H1 (cell line): ENCODE measurements at regions not wholly inside any gene's neighbourhood (a gene's known extent, or its start where the extent isn't known, plus 50 kb on each side); places are given as distances from the start of the nearest gene placed in this dataset.

Experiments
- CTCF ChIA-PET: fragments of 300-600 bp; sonication (Branson Sonifier 250); formaldehyde crosslinking; loops from one replicate; lab custom pipeline; 2021; ENCODE audit not compliant: partially characterized antibody; lab: Charles Lee
- POLR2A ChIA-PET: fragments of 300-600 bp; sonication (Branson Sonifier 250); formaldehyde crosslinking; loops from one replicate; lab custom pipeline; 2021; ENCODE audit warnings: inconsistent platforms; ENCODE audit not compliant: partially characterized antibody; lab: Charles Lee
- DNase-seq, 2 experiments: peaks; one replicate each; pipeline versions ENCODE4 v3.0.0 to v3.0.0-alpha.2; 2010 to 2022; ENCODE audit warnings: low spot score in 2 of 2, low read depth in 1 of 2, mixed read lengths in 1 of 2
- FAIRE-seq: peaks from 2 replicates; lab custom pipeline; 2011; peaks lifted over from hg19 to GRCh38; lab: Jason Lieb, UNC
- H2AFZ ChIP-seq: 2 replicates; pipeline ENCODE4 v1.8.1; 2012; ENCODE audit warnings: low read length, inconsistent platforms
- H2AK5ac ChIP-seq: 2 replicates; pipeline ENCODE4 v1.6.1; 2013; ENCODE audit warnings: low read depth, low read length
- H2BK120ac ChIP-seq: replicated peaks from 2 replicates; pipeline ENCODE3; 2013; ENCODE audit warnings: low read depth, low read length, inconsistent platforms
- H2BK12ac ChIP-seq: 2 replicates; pipeline ENCODE4 v1.6.1; 2013; ENCODE audit warnings: low read depth, low read length
- H2BK15ac ChIP-seq: 2 replicates; pipeline ENCODE4 v1.6.1; 2013; ENCODE audit warnings: low read length
- H2BK20ac ChIP-seq: 2 replicates; pipeline ENCODE4 v1.6.1; 2013; ENCODE audit warnings: low read length
- H2BK5ac ChIP-seq: 2 replicates; pipeline ENCODE4 v1.6.1; 2013; ENCODE audit warnings: low read depth, low read length
- H3K14ac ChIP-seq: 2 replicates; pipeline ENCODE4 v1.6.1; 2013; ENCODE audit warnings: inconsistent platforms; ENCODE audit not compliant: insufficient read length
- H3K18ac ChIP-seq: 2 replicates; pipeline ENCODE4 v1.6.1; 2013; ENCODE audit warnings: low read length; ENCODE audit errors: extremely low read depth
- H3K23ac ChIP-seq: 2 replicates; pipeline ENCODE4 v1.6.1; 2013; ENCODE audit warnings: inconsistent platforms; ENCODE audit not compliant: insufficient read length
- H3K23me2 ChIP-seq: 2 replicates; pipeline ENCODE4 v1.6.1; 2013; ENCODE audit warnings: low read depth, low read length
- H3K27ac ChIP-seq: 2 replicates; pipeline ENCODE4 v1.6.1; 2011; ENCODE audit warnings: low read depth, low read length, inconsistent platforms
- H3K27me3 ChIP-seq, 4 experiments: replicated peaks in 1 of 4; 1 replicate in 1 of 4; 2 replicates in 3 of 4; pipeline versions ENCODE4 v1.6.1 to v1.8.1; 2011 to 2013; ENCODE audit warnings: low read length in 3 of 4, mild to moderate bottlenecking in 3 of 4, inconsistent platforms in 2 of 4, mixed read lengths in 2 of 4, moderate library complexity in 1 of 4; ENCODE audit not compliant: control insufficient read depth in 3 of 4, insufficient read depth in 3 of 4; ENCODE audit errors: extremely low read depth in 1 of 4
- H3K36me3 ChIP-seq, 4 experiments: 2 replicates each; pipeline versions ENCODE4 v1.6.1 to v1.8.1; 2011 to 2013; ENCODE audit warnings: mild to moderate bottlenecking in 4 of 4, low read length in 3 of 4, moderate library complexity in 2 of 4, control low read depth in 1 of 4, inconsistent platforms in 1 of 4; ENCODE audit not compliant: insufficient read depth in 4 of 4, control insufficient read depth in 2 of 4
- H3K4ac ChIP-seq: replicated peaks from 2 replicates; pipeline ENCODE3; 2013; ENCODE audit warnings: low read length, low read depth, mixed read lengths, inconsistent platforms; ENCODE audit not compliant: insufficient read length
- H3K4me1 ChIP-seq, 4 experiments: replicated peaks in 1 of 4; 1 replicate in 1 of 4; 2 replicates in 3 of 4; pipeline versions ENCODE4 v1.6.1 to v1.8.1; 2011 to 2013; ENCODE audit warnings: low read length in 3 of 4, inconsistent platforms in 2 of 4, mixed read lengths in 1 of 4; ENCODE audit not compliant: insufficient read depth in 4 of 4, control insufficient read depth in 3 of 4
- H3K4me2 ChIP-seq, 2 experiments: 2 replicates each; pipeline versions ENCODE4 v1.6.1 to v1.8.1; 2011 to 2013; ENCODE audit warnings: low read depth in 2 of 2, low read length in 2 of 2, control low read depth in 1 of 2, inconsistent platforms in 1 of 2, mild to moderate bottlenecking in 1 of 2; ENCODE audit not compliant: insufficient read depth in 1 of 2
- H3K4me3 ChIP-seq, 4 experiments: fragments of 200-600, 300-600 bp in 1 of 4; sonication (generic), shearing (Covaris generic), sonication (Bioruptor Twin) in 1 of 4; 2 replicates each; pipeline versions ENCODE4 v1.5.1 to v1.8.1; 2011 to 2016; ENCODE audit warnings: low read length in 4 of 4, low read depth in 3 of 4, control low read depth in 2 of 4, inconsistent platforms in 2 of 4, mild to moderate bottlenecking in 2 of 4, mixed read lengths in 1 of 4, moderate library complexity in 1 of 4; ENCODE audit not compliant: insufficient read depth in 2 of 4; ENCODE audit errors: extremely low read depth in 1 of 4
- H3K56ac ChIP-seq: replicated peaks from 2 replicates; pipeline ENCODE3; 2013; ENCODE audit warnings: low read depth, mild to moderate bottlenecking, mixed read lengths, low read length, inconsistent platforms; ENCODE audit not compliant: insufficient read length
- H3K79me1 ChIP-seq: 2 replicates; pipeline ENCODE4 v1.6.1; 2013; ENCODE audit warnings: low read depth, low read length, control low read depth
- H3K79me2 ChIP-seq, 2 experiments: 2 replicates each; pipeline versions ENCODE4 v1.6.1 to v1.8.1; 2012 to 2013; ENCODE audit warnings: low read length in 2 of 2, mild to moderate bottlenecking in 2 of 2, inconsistent platforms in 1 of 2; ENCODE audit not compliant: insufficient read depth in 2 of 2, control insufficient read depth in 1 of 2
- H3K9ac ChIP-seq, 4 experiments: replicated peaks in 1 of 4; 1 replicate in 1 of 4; 2 replicates in 3 of 4; pipeline versions ENCODE4 v1.6.1 to v1.8.1; 2011 to 2013; ENCODE audit warnings: low read depth in 3 of 4, low read length in 3 of 4, control low read depth in 2 of 4, mild to moderate bottlenecking in 2 of 4, moderate library complexity in 2 of 4, inconsistent platforms in 1 of 4; ENCODE audit errors: extremely low read depth in 1 of 4
- H3K9me3 ChIP-seq, 2 experiments: 2 replicates each; pipeline versions ENCODE4 v1.6.1 to v1.8.1; 2012 to 2013; ENCODE audit warnings: mild to moderate bottlenecking in 2 of 2, moderate library complexity in 2 of 2, control low read depth in 1 of 2, inconsistent platforms in 1 of 2, low read depth in 1 of 2, low read length in 1 of 2, mixed read lengths in 1 of 2; ENCODE audit not compliant: insufficient read depth in 2 of 2
- H4K20me1 ChIP-seq, 2 experiments: replicated peaks in 1 of 2; 2 replicates each; pipeline versions ENCODE3 to v1.8.1; 2011 to 2013; ENCODE audit warnings: inconsistent platforms in 2 of 2, low read length in 2 of 2, mild to moderate bottlenecking in 1 of 2; ENCODE audit not compliant: insufficient read depth in 2 of 2, control insufficient read depth in 1 of 2
- H4K5ac ChIP-seq: 2 replicates; pipeline ENCODE4 v1.6.1; 2013; ENCODE audit warnings: low read length, low read depth, mixed read lengths, inconsistent platforms; ENCODE audit not compliant: insufficient read length
- H4K8ac ChIP-seq: 2 replicates; pipeline ENCODE4 v1.8.0; 2013; ENCODE audit warnings: mild to moderate bottlenecking, moderate library complexity, low read length, inconsistent platforms; ENCODE audit not compliant: insufficient read depth; ENCODE audit errors: extremely low read depth
- H4K91ac ChIP-seq: replicated peaks from 2 replicates; pipeline ENCODE3; 2013; ENCODE audit warnings: low read length, mixed read lengths, inconsistent platforms; ENCODE audit not compliant: insufficient read length
- ASH2L ChIP-seq: fragments of 200-600, 300-600 bp; sonication (generic); IDR thresholded peaks from one replicate; pipeline ENCODE4 v1.7.1; 2017; ENCODE audit warnings: low read length
- BACH1 ChIP-seq: IDR thresholded peaks from 2 replicates; pipeline ENCODE4 v1.6.1; 2012; ENCODE audit warnings: low read length, improper control_type of control experiment
- CBX5 ChIP-seq: fragments of 300-800, 300-1000 bp; sonication (generic); IDR thresholded peaks from 2 replicates; pipeline ENCODE4 v1.7.1; 2016; ENCODE audit warnings: antibody characterized with exemption, low read length, low read depth
- CBX8 ChIP-seq: fragments of 300-800, 300-1000 bp; sonication (generic); IDR thresholded peaks from 2 replicates; pipeline ENCODE4 v1.7.1; 2016; ENCODE audit warnings: low read depth, low read length, borderline replicate concordance
- CHD2 ChIP-seq: IDR thresholded peaks from 2 replicates; pipeline ENCODE4 v1.6.1; 2012; ENCODE audit warnings: low read length, improper control_type of control experiment
- CREB1 ChIP-seq: IDR thresholded peaks from 2 replicates; pipeline ENCODE4 v1.6.1; 2012; ENCODE audit warnings: inconsistent platforms
- HDAC6 ChIP-seq: IDR thresholded peaks from one replicate; pipeline ENCODE4 v1.7.1; 2012; ENCODE audit warnings: low read depth, mild to moderate bottlenecking, inconsistent platforms, low read length, moderate library complexity
- JUN ChIP-seq: IDR thresholded peaks from 2 replicates; pipeline ENCODE4 v1.6.1; 2011; ENCODE audit warnings: low read depth, mild to moderate bottlenecking, improper control_type of control experiment, low read length
- KDM5A ChIP-seq: fragments of 200-600 bp; IDR thresholded peaks from 2 replicates; pipeline ENCODE4 v1.7.1; 2012; ENCODE audit warnings: mild to moderate bottlenecking, low read length, inconsistent platforms, mixed read lengths
- NANOG ChIP-seq: IDR thresholded peaks from 2 replicates; pipeline ENCODE4 v1.6.1; 2011; ENCODE audit warnings: low read length, low read depth, mild to moderate bottlenecking, inconsistent platforms; ENCODE audit not compliant: insufficient read depth, poor library complexity, severe bottlenecking
- NRF1 ChIP-seq: IDR thresholded peaks from 2 replicates; pipeline ENCODE4 v1.6.1; 2011; ENCODE audit warnings: mild to moderate bottlenecking, low read depth, low read length, improper control_type of control experiment
- POLR2AphosphoS5 ChIP-seq: IDR thresholded peaks from 2 replicates; pipeline ENCODE4 v1.6.1; 2011; ENCODE audit warnings: low read depth, low read length
- SP1 ChIP-seq: IDR thresholded peaks from 2 replicates; pipeline ENCODE4 v1.6.1; 2011; ENCODE audit warnings: low read depth, low read length
- SP2 ChIP-seq: IDR thresholded peaks from 2 replicates; pipeline ENCODE4 v1.6.1; 2012; ENCODE audit warnings: mild to moderate bottlenecking, low read length, inconsistent platforms
- TEAD4 ChIP-seq: IDR thresholded peaks from 2 replicates; pipeline ENCODE4 v1.6.1; 2012; ENCODE audit warnings: low read depth, low read length, inconsistent platforms, mixed read lengths
- TF ChIP-seq, protein P1 (sequence below): IDR thresholded peaks from 2 replicates; pipeline ENCODE4 v1.6.1; 2012; ENCODE audit warnings: inconsistent platforms

- no peak overlapping the region for H4K91ac ChIP-seq
- FAIRE-seq (no peak), DNase-seq (no peak)
- no peaks in the 10 kb centered on the region for H3K27me3 ChIP-seq
- no peak overlapping the region for H3K27ac ChIP-seq
- H3K9me3 ChIP-seq: no peaks in the 10 kb centered on the region; a peak in 1 of 4 replicates
- H4K8ac ChIP-seq: no peak overlapping the region
- no peak overlapping the region for H3K9ac ChIP-seq
- CTCF ChIA-PET: interaction anchor here (0.6 kb wide), 1 partner anchor 758 kb away, joined by 4 read pairs; no protein-coding TSS in a partner anchor
- no peak overlapping the region for H2BK120ac ChIP-seq
- H3K36me3 ChIP-seq: no peaks in the 10 kb centered on the region
- no peak overlapping the region for H3K14ac ChIP-seq
- H3K79me1 ChIP-seq: no peaks in the 10 kb centered on the region
- peak overlapping the region; percentile 58 for H3K4ac ChIP-seq
- H3K79me2 ChIP-seq: no peaks in the 10 kb centered on the region
- no peak for TF ChIP-seq BACH1
- TF ChIP-seq NRF1: no peak
- no peak for TF ChIP-seq JUN
- TF ChIP-seq HDAC6: no peak
- no peak for TF ChIP-seq KDM5A
- TF ChIP-seq, protein P1, sequence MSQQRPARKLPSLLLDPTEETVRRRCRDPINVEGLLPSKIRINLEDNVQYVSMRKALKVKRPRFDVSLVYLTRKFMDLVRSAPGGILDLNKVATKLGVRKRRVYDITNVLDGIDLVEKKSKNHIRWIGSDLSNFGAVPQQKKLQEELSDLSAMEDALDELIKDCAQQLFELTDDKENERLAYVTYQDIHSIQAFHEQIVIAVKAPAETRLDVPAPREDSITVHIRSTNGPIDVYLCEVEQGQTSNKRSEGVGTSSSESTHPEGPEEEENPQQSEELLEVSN: no peak
- no peak for TF ChIP-seq POLR2AphosphoS5
- TF ChIP-seq CREB1: no peak
- no peak for TF ChIP-seq SP1
- no peak for TF ChIP-seq SP2
- no peak for TF ChIP-seq TEAD4
- no peak for TF ChIP-seq CHD2
- no peak for TF ChIP-seq NANOG
- TF ChIP-seq CBX5: no peak
- TF ChIP-seq ASH2L: no peak
- TF ChIP-seq CBX8: no peak
- no peak overlapping the region for H3K23ac ChIP-seq
- no peaks in the 10 kb centered on the region for H3K23me2 ChIP-seq
- no peak overlapping the region for H2BK5ac ChIP-seq
- H3K56ac ChIP-seq: no peak overlapping the region
- H3K4me1 ChIP-seq: peaks cover 0 to 2% (median 0%) of the 10 kb centered on the region in 4 experiments; a peak in 1 of 7 replicates
- no peak overlapping the region for H4K5ac ChIP-seq
- H2BK20ac ChIP-seq: no peak overlapping the region
- H4K20me1 ChIP-seq: no peaks in the 10 kb centered on the region
- no peak overlapping the region for H2AK5ac ChIP-seq
- H2BK12ac ChIP-seq: no peak overlapping the region
- H3K4me2 ChIP-seq: no peak overlapping the region
- H2BK15ac ChIP-seq: no peak overlapping the region
- H3K4me3 ChIP-seq: no peak overlapping the region
- POLR2A ChIA-PET: no interaction called here
- no peak overlapping the region for H2AFZ ChIP-seq
- H3K18ac ChIP-seq: no peak overlapping the region
These were observed 344.6 kb downstream of the MMUT start for GRCh38 chr6:49118478-49118877.
